GM23248 (cell line): ENCODE measurements at regions not wholly inside any gene's neighbourhood (a gene's known extent, or its start where the extent isn't known, plus 50 kb on each side); places are given as distances from the start of the nearest gene placed in this dataset.

Source experiments
- DNase-seq: peaks from one replicate; pipeline ENCODE4 v3.0.0-alpha.2; 2015
- H2AFZ ChIP-seq: fragments of 200-600 bp; sonication (generic); 2 replicates; pipeline ENCODE4 v1.6.1; 2016; ENCODE audit warnings: antibody characterized with exemption
- H3F3A ChIP-seq: fragments of 200-600 bp; sonication (generic); 2 replicates; pipeline ENCODE4 v1.6.1; 2016; ENCODE audit warnings: mild to moderate bottlenecking, antibody characterized with exemption, mixed run types; ENCODE audit not compliant: insufficient read depth
- H3K27ac ChIP-seq: fragments of 200-600 bp; sonication (generic); 2 replicates; pipeline ENCODE4 v1.5.1; 2016; ENCODE audit warnings: mild to moderate bottlenecking
- H3K27me3 ChIP-seq: fragments of 200-600 bp; sonication (generic); replicated peaks from 2 replicates; pipeline ENCODE4 v1.6.1; 2016; ENCODE audit warnings: mild to moderate bottlenecking; ENCODE audit not compliant: insufficient read depth
- H3K36me3 ChIP-seq: fragments of 200-600 bp; sonication (generic); 2 replicates; pipeline ENCODE4 v1.6.1; 2016; ENCODE audit warnings: low read depth, mild to moderate bottlenecking
- H3K4me1 ChIP-seq: fragments of 200-600 bp; sonication (generic); 2 replicates; pipeline ENCODE4 v1.6.1; 2016; ENCODE audit warnings: mild to moderate bottlenecking; ENCODE audit not compliant: insufficient read depth
- H3K4me2 ChIP-seq: fragments of 200-600 bp; sonication (generic); one replicate; pipeline ENCODE4 v1.6.1; 2016; ENCODE audit warnings: mild to moderate bottlenecking; ENCODE audit not compliant: unreplicated experiment
- H3K4me3 ChIP-seq: fragments of 200-600 bp; sonication (generic); 2 replicates; pipeline ENCODE4 v1.5.1; 2016; ENCODE audit warnings: mild to moderate bottlenecking
- H3K79me2 ChIP-seq: fragments of 200-600 bp; sonication (generic); 2 replicates; pipeline ENCODE4 v1.6.1; 2016; ENCODE audit warnings: mild to moderate bottlenecking; ENCODE audit not compliant: insufficient read depth
- H3K9ac ChIP-seq: fragments of 200-600 bp; sonication (generic); 2 replicates; pipeline ENCODE4 v1.6.1; 2016; ENCODE audit warnings: mild to moderate bottlenecking
- H3K9me2 ChIP-seq: fragments of 200-600 bp; sonication (generic); 2 replicates; pipeline ENCODE4 v1.6.1; 2016; ENCODE audit warnings: mixed run types, mild to moderate bottlenecking, moderate library complexity; ENCODE audit not compliant: insufficient read depth
- H3K9me3 ChIP-seq: fragments of 200-600 bp; sonication (generic); one replicate; pipeline ENCODE4 v1.6.1; 2017; ENCODE audit warnings: low read depth
- H4K20me1 ChIP-seq: fragments of 200-600 bp; sonication (generic); 2 replicates; pipeline ENCODE4 v1.6.0; 2016; ENCODE audit not compliant: insufficient read depth
- EZH2 ChIP-seq: fragments of 200-600 bp; sonication (generic); IDR thresholded peaks from 2 replicates; pipeline ENCODE4 v1.6.1; 2018; ENCODE audit warnings: antibody characterized with exemption, mild to moderate bottlenecking; ENCODE audit not compliant: insufficient read depth, poor library complexity, severe bottlenecking
- EZH2phosphoT487 ChIP-seq: fragments of 200-600 bp; sonication (generic); IDR thresholded peaks from 2 replicates; pipeline ENCODE4 v1.6.1; 2018; ENCODE audit warnings: antibody characterized with exemption, moderate library complexity, mild to moderate bottlenecking, low read depth; ENCODE audit not compliant: insufficient read depth
- WGBS, 2 experiments: methylation state at CpG; one replicate each; pipeline ENCODE4 v1.1.6; 2015 to 2017; ENCODE audit warnings: low lambda C conversion rate in 2 of 2, low coverage in 1 of 2; ENCODE audit errors: missing lambda C conversion rate in 2 of 2; 5-methylcytosine and 5-hydroxymethylcytosine counted together
- in situ Hi-C: fragments of 300-500 bp; cut with MboI; formaldehyde crosslinking; loops from 2 replicates; pipeline ENCODE4 v1.15.0; 2020

DNA sequence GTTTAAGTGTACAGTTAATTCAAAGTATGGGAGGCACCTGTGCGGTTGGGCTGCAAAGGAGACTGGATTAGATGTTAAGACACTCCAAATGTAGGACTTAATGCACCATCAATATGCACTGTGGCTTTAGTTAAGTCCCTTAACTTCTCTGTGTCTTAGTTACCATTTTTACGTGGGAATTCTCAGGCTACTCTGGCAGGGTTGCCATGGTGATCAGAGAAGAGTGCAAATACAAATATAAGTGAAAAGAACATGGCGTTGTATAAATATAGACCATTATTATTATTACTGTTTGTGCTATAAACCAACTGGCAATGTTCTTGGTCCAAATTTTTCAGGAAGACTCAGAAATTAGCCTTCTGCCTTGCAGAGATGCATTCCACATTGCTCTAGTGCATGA, 595.6 kb downstream of the NPHP4 start:
- Histone ChIP-seq H3K9ac (no peak overlapping the region), H3K36me3 (no peaks in the 10 kb centered on the region)
- in situ Hi-C loops, result no loop called here

DNA sequence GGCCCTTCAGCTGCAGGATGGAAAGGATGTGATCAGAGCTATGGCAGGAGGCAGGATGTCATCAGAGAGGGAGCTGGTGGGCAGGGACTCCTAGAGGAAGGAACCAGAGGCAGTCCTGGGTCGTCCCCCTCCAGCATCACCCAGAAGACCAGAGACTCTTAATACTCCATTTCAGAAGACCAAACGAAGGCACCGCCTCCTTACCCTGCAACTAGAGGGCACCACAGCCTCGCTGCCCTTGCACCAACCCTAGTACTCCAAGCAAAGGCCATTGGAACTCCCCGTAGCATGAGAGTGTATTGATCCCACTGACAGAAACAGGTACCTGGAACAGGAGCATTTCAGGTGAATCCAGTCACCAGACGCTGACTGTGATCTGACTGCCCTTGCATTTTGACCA, 598.1 kb downstream of the NPHP4 start:
- Histone ChIP-seq H3K4me1 (no peaks in the 10 kb centered on the region), H3K36me3 (no peaks in the 10 kb centered on the region), H3K4me3 (no peak overlapping the region), H3K27me3 (no peaks in the 10 kb centered on the region), H3K9ac (no peak overlapping the region), H3K27ac (no peak overlapping the region), H3K9me3 (no peaks in the 10 kb centered on the region), H3K4me2 (no peak overlapping the region), H2AFZ (no peak overlapping the region), H3F3A (no peaks in the 10 kb centered on the region), H3K79me2 (no peaks in the 10 kb centered on the region), H4K20me1 (no peaks in the 10 kb centered on the region), H3K9me2 (no peaks in the 10 kb centered on the region)
- no peak for TF ChIP-seq EZH2phosphoT487
- 7 to 13% methylated on average over 6 of the region's 6 CpGs for WGBS, 2 experiments
- in situ Hi-C loops, result no loop called here
- DNase-seq, result no peak

More for the DNA sequence above, 595.6 kb downstream of the NPHP4 start:
- Histone ChIP-seq H2AFZ (no peak overlapping the region), H4K20me1 (no peaks in the 10 kb centered on the region), H3K27ac (no peak overlapping the region), H3K9me3 (no peaks in the 10 kb centered on the region), H3F3A (no peaks in the 10 kb centered on the region), H3K4me3 (no peak overlapping the region), H3K27me3 (no peaks in the 10 kb centered on the region), H3K4me1 (no peaks in the 10 kb centered on the region), H3K9me2 (no peaks in the 10 kb centered on the region), H3K4me2 (no peak overlapping the region), H3K79me2 (no peaks in the 10 kb centered on the region)
- WGBS, 2 experiments, result 16% methylated on average over 3 of the region's 3 CpGs
- no peak for DNase-seq
- TF ChIP-seq EZH2, result no peak
- TF ChIP-seq EZH2phosphoT487, result no peak

- H3K9me3 ChIP-seq, result no peaks in the 10 kb centered on the region
- no peaks in the 10 kb centered on the region for H3K79me2 ChIP-seq
- H2AFZ ChIP-seq, result no peak overlapping the region
- in situ Hi-C loops, result no loop called here
- H4K20me1 ChIP-seq, result no peaks in the 10 kb centered on the region
- no peak overlapping the region for H3K4me3 ChIP-seq
- H3K9ac ChIP-seq, result no peak overlapping the region
- H3K36me3 ChIP-seq, result no peaks in the 10 kb centered on the region
- H3K27me3 ChIP-seq, result no peaks in the 10 kb centered on the region
- WGBS, 2 experiments, result 3 to 5% methylated on average over 7 of the region's 7 CpGs
- H3K9me2 ChIP-seq, result no peaks in the 10 kb centered on the region
- DNase-seq, result no peak
- no peak overlapping the region for H3K4me2 ChIP-seq
- TF ChIP-seq EZH2phosphoT487 (no peak), EZH2 (no peak)
- H3K4me1 ChIP-seq, result no peaks in the 10 kb centered on the region
- no peaks in the 10 kb centered on the region for H3F3A ChIP-seq
- H3K27ac ChIP-seq, result no peak overlapping the region
Observed at GRCh38 chr1:5393603-5394002, 598.6 kb downstream of the NPHP4 start.

GRCh38 chr1:5393146-5393545, 599.1 kb downstream of the NPHP4 start:
- in situ Hi-C loops, result no loop called here
- H3K9me3 ChIP-seq, result no peaks in the 10 kb centered on the region

DNA sequence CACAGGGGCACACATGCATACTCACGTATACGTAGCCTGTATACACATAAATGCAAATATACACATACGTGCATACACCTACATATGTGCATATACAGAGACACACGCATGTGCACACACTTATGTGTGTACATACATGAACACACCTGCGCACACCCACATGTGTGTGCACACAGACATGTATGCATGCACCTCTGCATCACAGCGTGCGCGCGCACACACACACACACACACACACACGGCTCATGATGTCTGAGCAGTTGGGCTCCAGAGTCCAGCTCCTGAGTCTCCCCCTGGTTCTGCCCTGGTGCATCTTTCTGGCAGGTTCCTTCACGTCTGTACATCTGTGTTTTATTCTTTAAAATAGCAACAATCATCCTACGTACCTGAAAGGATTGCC, 600.5 kb downstream of the NPHP4 start:
- WGBS, 2 experiments, result 62 to 67% methylated on average over 12 of the region's 12 CpGs
- no peak overlapping the region for H3K27ac ChIP-seq
- H3K4me2 ChIP-seq, result no peak overlapping the region
- H3K9me2 ChIP-seq, result no peaks in the 10 kb centered on the region
- no peak overlapping the region for H2AFZ ChIP-seq
- no peaks in the 10 kb centered on the region for H3K27me3 ChIP-seq
- DNase-seq, result no peak
- no peaks in the 10 kb centered on the region for H3K36me3 ChIP-seq
- no peaks in the 10 kb centered on the region for H4K20me1 ChIP-seq
- no peaks in the 10 kb centered on the region for H3K4me1 ChIP-seq
- no peak overlapping the region for H3K4me3 ChIP-seq
- TF ChIP-seq EZH2phosphoT487 (no peak), EZH2 (no peak)
- no peak overlapping the region for H3K9ac ChIP-seq
- in situ Hi-C loops, result no loop called here
- H3F3A ChIP-seq, result no peaks in the 10 kb centered on the region
- no peaks in the 10 kb centered on the region for H3K9me3 ChIP-seq
- no peaks in the 10 kb centered on the region for H3K79me2 ChIP-seq

More at GRCh38 chr1:5393146-5393545, 599.1 kb downstream of the NPHP4 start:
- 18% methylated on average over 4 to 5 of the region's 5 CpGs for WGBS, 2 experiments
- H3K79me2 ChIP-seq, result no peaks in the 10 kb centered on the region
- no peaks in the 10 kb centered on the region for H3K4me1 ChIP-seq
- no peaks in the 10 kb centered on the region for H3K36me3 ChIP-seq
- no peaks in the 10 kb centered on the region for H3K27me3 ChIP-seq
- no peak for DNase-seq
- H3K27ac ChIP-seq, result no peak overlapping the region
- no peaks in the 10 kb centered on the region for H3K9me2 ChIP-seq
- no peaks in the 10 kb centered on the region for H3F3A ChIP-seq
- no peaks in the 10 kb centered on the region for H4K20me1 ChIP-seq
- H3K4me2 ChIP-seq, result no peak overlapping the region
- no peak overlapping the region for H3K4me3 ChIP-seq
- TF ChIP-seq EZH2 (no peak), EZH2phosphoT487 (no peak)
- H3K9ac ChIP-seq, result no peak overlapping the region
- H2AFZ ChIP-seq, result no peak overlapping the region
